Panc1 (cell line): ENCODE measurements at regions not wholly inside any gene's neighbourhood (a gene's known extent, or its start where the extent isn't known, plus 50 kb on each side); places are given as distances from the start of the nearest gene placed in this dataset.

Experiments
- ATAC-seq: fragments of 200-7000 bp; cut with Tn5 transposase; 2 replicates; pipeline ENCODE4 v1.9.1; 2020; ENCODE audit warnings: mild to moderate bottlenecking, moderate library complexity
- BruUV-seq: library from RNA; stranded (reverse); fragments of 400-500 nt; replicated peaks from 2 replicates; lab custom pipeline; 2021; lab: Mats Ljungman, UMichigan
- CTCF ChIA-PET: fragments of 300-600 bp; sonication (Branson Sonifier 250); formaldehyde crosslinking; loops from one replicate; lab custom pipeline; 2022; ENCODE audit warnings: antibody characterized with exemption; lab: Charles Lee
- POLR2A ChIA-PET: fragments of 300-600 bp; sonication (Branson Sonifier 250); formaldehyde crosslinking; loops from one replicate; lab custom pipeline; 2022; ENCODE audit warnings: antibody characterized with exemption; lab: Charles Lee
- DNase-seq: peaks from one replicate; pipeline ENCODE4 v3.0.0-alpha.2; 2010; ENCODE audit warnings: low read depth, low spot score
- H3K27ac ChIP-seq: 2 replicates; pipeline ENCODE4 v1.5.1; 2011; ENCODE audit warnings: mild to moderate bottlenecking, low read length, inconsistent platforms
- H3K27me3 ChIP-seq: fragments of 200-500 bp; sonication (Bioruptor generic); 2 replicates; pipeline ENCODE4 v1.6.0; 2014; ENCODE audit warnings: low read length, inconsistent platforms; ENCODE audit not compliant: control insufficient read depth, insufficient read depth
- H3K36me3 ChIP-seq: fragments of 200-500 bp; sonication (Bioruptor generic); 2 replicates; pipeline ENCODE4 v1.5.1; 2014; ENCODE audit warnings: inconsistent platforms, mild to moderate bottlenecking, low read length, moderate library complexity; ENCODE audit not compliant: control insufficient read depth, insufficient read depth
- H3K4me1 ChIP-seq: 2 replicates; pipeline ENCODE4 v1.5.1; 2011; ENCODE audit warnings: inconsistent platforms, mild to moderate bottlenecking, low read length, moderate library complexity; ENCODE audit not compliant: control insufficient read depth, insufficient read depth
- H3K4me3 ChIP-seq, 2 experiments: 2 replicates each; pipeline ENCODE4 v1.5.1; 2011 to 2012; ENCODE audit warnings: low read depth in 2 of 2, low read length in 2 of 2, mild to moderate bottlenecking in 2 of 2, inconsistent platforms in 1 of 2, moderate library complexity in 1 of 2
- H3K9me3 ChIP-seq: fragments of 200-500 bp; sonication (Bioruptor generic); 2 replicates; pipeline ENCODE4 v1.5.1; 2014; ENCODE audit warnings: low read depth, mild to moderate bottlenecking, inconsistent platforms, low read length, moderate library complexity; ENCODE audit not compliant: control insufficient read depth, insufficient read depth
- POLR2AphosphoS5 ChIP-seq: IDR thresholded peaks from 2 replicates; pipeline ENCODE4 v1.6.1; 2012; ENCODE audit warnings: mild to moderate bottlenecking, low read depth, low read length, moderate library complexity
- SIN3A ChIP-seq: IDR thresholded peaks from 2 replicates; pipeline ENCODE4 v1.6.1; 2012; ENCODE audit warnings: low read depth, mild to moderate bottlenecking, low read length, moderate library complexity, borderline replicate concordance; ENCODE audit not compliant: insufficient read depth
- TCF7L2 ChIP-seq: IDR thresholded peaks from 2 replicates; pipeline ENCODE4 v1.6.1; 2011; ENCODE audit warnings: mild to moderate bottlenecking, low read depth, low read length, inconsistent platforms
- in situ Hi-C: cut with HindIII; loops from 2 replicates; pipeline ENCODE4 v1.10.0; 2016; ENCODE audit warnings: low sequenced_read_pairs, low pct_unique_long_range_greater_than_20kb
- intact Hi-C: fragments of 100-400 bp; cut with micrococcal nuclease; formaldehyde crosslinking; loops from one replicate; pipeline ENCODE4 v1.10.0; 2022; ENCODE audit not compliant: unreplicated experiment
- TF ChIP-seq, protein P1 (sequence below), 2 experiments: IDR thresholded peaks; 2 replicates each; pipeline ENCODE4 v1.6.1; 2011 to 2012; ENCODE audit warnings: low read depth in 2 of 2, control low read depth in 1 of 2, low read length in 1 of 2, mild to moderate bottlenecking in 1 of 2, moderate library complexity in 1 of 2; ENCODE audit not compliant: insufficient read depth in 1 of 2
- TF ChIP-seq, protein P2 (sequence below): fragments of 450-650 bp; IDR thresholded peaks from 2 replicates; pipeline ENCODE4 v1.5.1; 2017; ENCODE audit warnings: mild to moderate bottlenecking

DNA sequence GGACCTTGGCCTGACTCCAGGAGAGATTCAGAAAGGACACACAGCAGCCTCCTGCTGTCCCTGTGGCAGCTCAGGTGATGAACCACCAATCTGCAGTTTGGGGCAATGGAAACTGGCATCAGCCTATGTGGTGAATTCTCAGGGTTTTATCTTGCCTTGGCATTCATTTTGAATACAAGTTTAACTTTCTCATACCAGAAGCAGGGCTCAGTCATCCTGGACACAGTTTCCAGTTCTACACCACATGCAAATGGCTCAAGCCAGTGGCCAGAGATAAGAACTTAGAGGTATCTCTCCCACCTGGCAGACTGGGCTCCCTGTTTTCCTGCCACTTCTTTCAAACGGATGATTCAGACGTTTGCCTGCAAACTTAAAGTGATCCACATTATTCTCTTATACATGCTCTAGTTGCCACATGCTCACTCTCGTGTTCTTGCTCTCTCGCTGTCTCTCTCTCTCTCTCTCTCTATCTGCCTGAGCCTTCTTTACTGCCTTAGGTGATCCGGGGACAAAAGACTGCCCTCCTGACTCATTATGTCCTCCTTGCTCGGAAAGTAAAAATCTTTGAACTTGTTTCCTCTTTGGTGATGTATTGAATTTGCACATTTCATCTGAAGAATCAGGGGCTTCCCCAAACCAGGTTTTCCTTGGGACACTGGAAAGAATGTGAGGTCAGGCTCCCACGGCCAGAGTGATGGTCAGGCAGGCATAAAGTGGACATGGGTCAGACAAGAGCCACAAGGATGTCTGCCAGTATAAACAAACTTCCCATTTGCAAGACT is 99.6 kb upstream of the STT3B start:
- peaks cover 3% of the 10 kb centered on the region; the same call in 1 of the 2 replicates for H3K9me3 ChIP-seq
- no peak for TF ChIP-seq SIN3A
- TF ChIP-seq POLR2AphosphoS5: no peak
- TF ChIP-seq TCF7L2: no peak
- TF ChIP-seq, protein P1, sequence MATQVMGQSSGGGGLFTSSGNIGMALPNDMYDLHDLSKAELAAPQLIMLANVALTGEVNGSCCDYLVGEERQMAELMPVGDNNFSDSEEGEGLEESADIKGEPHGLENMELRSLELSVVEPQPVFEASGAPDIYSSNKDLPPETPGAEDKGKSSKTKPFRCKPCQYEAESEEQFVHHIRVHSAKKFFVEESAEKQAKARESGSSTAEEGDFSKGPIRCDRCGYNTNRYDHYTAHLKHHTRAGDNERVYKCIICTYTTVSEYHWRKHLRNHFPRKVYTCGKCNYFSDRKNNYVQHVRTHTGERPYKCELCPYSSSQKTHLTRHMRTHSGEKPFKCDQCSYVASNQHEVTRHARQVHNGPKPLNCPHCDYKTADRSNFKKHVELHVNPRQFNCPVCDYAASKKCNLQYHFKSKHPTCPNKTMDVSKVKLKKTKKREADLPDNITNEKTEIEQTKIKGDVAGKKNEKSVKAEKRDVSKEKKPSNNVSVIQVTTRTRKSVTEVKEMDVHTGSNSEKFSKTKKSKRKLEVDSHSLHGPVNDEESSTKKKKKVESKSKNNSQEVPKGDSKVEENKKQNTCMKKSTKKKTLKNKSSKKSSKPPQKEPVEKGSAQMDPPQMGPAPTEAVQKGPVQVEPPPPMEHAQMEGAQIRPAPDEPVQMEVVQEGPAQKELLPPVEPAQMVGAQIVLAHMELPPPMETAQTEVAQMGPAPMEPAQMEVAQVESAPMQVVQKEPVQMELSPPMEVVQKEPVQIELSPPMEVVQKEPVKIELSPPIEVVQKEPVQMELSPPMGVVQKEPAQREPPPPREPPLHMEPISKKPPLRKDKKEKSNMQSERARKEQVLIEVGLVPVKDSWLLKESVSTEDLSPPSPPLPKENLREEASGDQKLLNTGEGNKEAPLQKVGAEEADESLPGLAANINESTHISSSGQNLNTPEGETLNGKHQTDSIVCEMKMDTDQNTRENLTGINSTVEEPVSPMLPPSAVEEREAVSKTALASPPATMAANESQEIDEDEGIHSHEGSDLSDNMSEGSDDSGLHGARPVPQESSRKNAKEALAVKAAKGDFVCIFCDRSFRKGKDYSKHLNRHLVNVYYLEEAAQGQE (IDR thresholded peaks at IDR 0.05; ENCODE audit: insufficient read depth in 1 of 2, low read depth in 2 of 2, low read length in 1 of 2): no peak
- TF ChIP-seq, protein P2, sequence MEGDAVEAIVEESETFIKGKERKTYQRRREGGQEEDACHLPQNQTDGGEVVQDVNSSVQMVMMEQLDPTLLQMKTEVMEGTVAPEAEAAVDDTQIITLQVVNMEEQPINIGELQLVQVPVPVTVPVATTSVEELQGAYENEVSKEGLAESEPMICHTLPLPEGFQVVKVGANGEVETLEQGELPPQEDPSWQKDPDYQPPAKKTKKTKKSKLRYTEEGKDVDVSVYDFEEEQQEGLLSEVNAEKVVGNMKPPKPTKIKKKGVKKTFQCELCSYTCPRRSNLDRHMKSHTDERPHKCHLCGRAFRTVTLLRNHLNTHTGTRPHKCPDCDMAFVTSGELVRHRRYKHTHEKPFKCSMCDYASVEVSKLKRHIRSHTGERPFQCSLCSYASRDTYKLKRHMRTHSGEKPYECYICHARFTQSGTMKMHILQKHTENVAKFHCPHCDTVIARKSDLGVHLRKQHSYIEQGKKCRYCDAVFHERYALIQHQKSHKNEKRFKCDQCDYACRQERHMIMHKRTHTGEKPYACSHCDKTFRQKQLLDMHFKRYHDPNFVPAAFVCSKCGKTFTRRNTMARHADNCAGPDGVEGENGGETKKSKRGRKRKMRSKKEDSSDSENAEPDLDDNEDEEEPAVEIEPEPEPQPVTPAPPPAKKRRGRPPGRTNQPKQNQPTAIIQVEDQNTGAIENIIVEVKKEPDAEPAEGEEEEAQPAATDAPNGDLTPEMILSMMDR: no peak
- no TSS peak for BruUV-seq
- in situ Hi-C loops (no loop called here), intact Hi-C loops (no loop called here)
- H3K36me3 ChIP-seq: no peaks in the 10 kb centered on the region
- no peaks in the 10 kb centered on the region for H3K4me1 ChIP-seq
- ChIA-PET CTCF (no interaction called here), POLR2A (no interaction called here)
- no peaks in the 10 kb centered on the region for H3K27me3 ChIP-seq
- H3K4me3 ChIP-seq: no peak overlapping the region
- no peak for ATAC-seq
- H3K27ac ChIP-seq: no peak overlapping the region
- DNase-seq: no peak

DNA sequence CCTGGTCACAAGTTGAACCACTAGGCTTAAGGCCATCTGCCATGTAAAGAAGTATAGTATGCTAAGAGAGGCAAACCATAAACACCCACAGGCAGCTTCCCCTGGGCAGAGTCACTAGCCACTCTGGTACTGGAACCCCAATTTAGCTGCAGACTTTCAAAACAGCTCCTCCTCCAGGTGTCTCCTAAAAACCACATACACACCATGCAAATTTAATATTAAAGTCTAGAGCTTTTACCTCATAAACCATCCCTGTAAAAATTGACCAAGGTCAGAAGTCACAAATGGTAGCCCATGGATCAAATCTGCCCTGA is 99.1 kb upstream of the STT3B start:
- H3K9me3 ChIP-seq: peaks cover 3% of the 10 kb centered on the region; the same call in 1 of the 2 replicates
- no peaks in the 10 kb centered on the region for H3K36me3 ChIP-seq
- no peaks in the 10 kb centered on the region for H3K4me1 ChIP-seq
- CTCF ChIA-PET: no interaction called here
- H3K4me3 ChIP-seq: no peak overlapping the region
- no peak overlapping the region for H3K27ac ChIP-seq
- POLR2A ChIA-PET: no interaction called here
- intact Hi-C loops (no loop called here), in situ Hi-C loops (no loop called here)
- BruUV-seq: no TSS peak
- no peak for DNase-seq
- H3K27me3 ChIP-seq: no peaks in the 10 kb centered on the region
- ATAC-seq: no peak
- TF ChIP-seq POLR2AphosphoS5: no peak
- TF ChIP-seq SIN3A: no peak
- TF ChIP-seq TCF7L2: no peak
- TF ChIP-seq, protein P1 (IDR thresholded peaks at IDR 0.05; ENCODE audit: insufficient read depth in 1 of 2, low read depth in 2 of 2, low read length in 1 of 2): no peak
- TF ChIP-seq, protein P2: no peak
